ENCODE measurements at regions not wholly inside any gene's neighbourhood (a gene's known extent, or its start where the extent isn't known, plus 50 kb on each side); places are given as distances from the start of the nearest gene placed in this dataset.

DNA sequence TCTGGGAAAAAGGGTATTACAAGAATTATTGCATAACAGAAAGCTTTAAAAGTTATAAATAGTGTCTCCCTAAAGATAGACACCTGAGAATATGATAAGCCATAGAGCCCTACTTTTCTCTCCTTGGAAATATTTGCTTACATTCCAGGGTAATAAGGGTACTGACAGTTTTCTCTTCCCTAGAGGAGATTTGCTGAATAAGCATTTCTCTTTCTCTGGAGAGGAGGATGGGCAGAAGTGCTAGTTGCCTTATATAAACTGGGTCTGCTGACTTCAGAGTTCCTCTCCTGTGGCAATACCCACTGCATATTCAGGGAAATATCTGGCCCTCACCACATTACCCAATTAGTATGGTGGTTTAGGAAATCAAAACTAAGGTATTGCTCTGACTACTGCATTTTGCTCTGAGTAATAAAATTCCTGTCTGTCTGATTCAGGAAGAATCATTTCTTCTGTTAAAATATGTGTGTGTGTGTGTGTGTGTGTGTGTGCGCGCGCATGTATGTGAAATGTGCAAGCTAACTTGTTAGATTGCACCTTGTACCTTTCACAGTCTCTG, 1391.3 kb downstream of the DSC3 start:
- DNase-seq, result no peak
- TF ChIP-seq, protein P1, sequence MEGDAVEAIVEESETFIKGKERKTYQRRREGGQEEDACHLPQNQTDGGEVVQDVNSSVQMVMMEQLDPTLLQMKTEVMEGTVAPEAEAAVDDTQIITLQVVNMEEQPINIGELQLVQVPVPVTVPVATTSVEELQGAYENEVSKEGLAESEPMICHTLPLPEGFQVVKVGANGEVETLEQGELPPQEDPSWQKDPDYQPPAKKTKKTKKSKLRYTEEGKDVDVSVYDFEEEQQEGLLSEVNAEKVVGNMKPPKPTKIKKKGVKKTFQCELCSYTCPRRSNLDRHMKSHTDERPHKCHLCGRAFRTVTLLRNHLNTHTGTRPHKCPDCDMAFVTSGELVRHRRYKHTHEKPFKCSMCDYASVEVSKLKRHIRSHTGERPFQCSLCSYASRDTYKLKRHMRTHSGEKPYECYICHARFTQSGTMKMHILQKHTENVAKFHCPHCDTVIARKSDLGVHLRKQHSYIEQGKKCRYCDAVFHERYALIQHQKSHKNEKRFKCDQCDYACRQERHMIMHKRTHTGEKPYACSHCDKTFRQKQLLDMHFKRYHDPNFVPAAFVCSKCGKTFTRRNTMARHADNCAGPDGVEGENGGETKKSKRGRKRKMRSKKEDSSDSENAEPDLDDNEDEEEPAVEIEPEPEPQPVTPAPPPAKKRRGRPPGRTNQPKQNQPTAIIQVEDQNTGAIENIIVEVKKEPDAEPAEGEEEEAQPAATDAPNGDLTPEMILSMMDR (IDR thresholded peaks at IDR 0.05), result no peak
- Histone ChIP-seq H3K9me3 (no peaks in the 10 kb centered on the region), H3K27me3 (no peaks in the 10 kb centered on the region), H3K4me1 (no peaks in the 10 kb centered on the region), H3K4me3 (no peak overlapping the region), H3K36me3 (no peaks in the 10 kb centered on the region), H3K27ac (no peak overlapping the region)
- intact Hi-C loops (cut with DNase I; ENCODE audit: low total_unique reads), result no loop called here

DNA sequence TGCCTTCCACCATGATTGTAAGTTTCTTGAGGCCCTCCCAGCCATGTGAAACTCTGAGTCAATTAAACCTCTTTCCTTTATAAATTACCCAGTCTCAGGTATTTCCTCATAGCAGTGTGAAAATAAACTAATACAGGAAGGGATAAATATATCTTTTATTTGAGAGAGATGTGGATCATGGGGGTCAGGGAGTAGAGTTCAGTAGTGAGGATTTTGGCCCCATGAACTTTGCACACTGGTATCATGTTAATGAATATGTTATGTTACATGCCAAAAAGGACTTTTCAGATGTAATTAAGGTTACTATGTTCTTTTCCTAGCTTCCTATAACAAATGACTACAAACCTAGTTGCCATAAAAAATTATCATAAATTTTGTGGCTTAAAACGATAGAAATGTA, 1393.7 kb downstream of the DSC3 start:
- no peaks in the 10 kb centered on the region for H3K36me3 ChIP-seq
- no peaks in the 10 kb centered on the region for H3K4me1 ChIP-seq
- TF ChIP-seq, protein P1 (IDR thresholded peaks at IDR 0.05), result no peak
- intact Hi-C loops (cut with DNase I; ENCODE audit: low total_unique reads), result no loop called here
- H3K9me3 ChIP-seq, result no peaks in the 10 kb centered on the region
- H3K4me3 ChIP-seq, result no peak overlapping the region
- no peak for DNase-seq
- no peak overlapping the region for H3K27ac ChIP-seq
- no peaks in the 10 kb centered on the region for H3K27me3 ChIP-seq

DNA sequence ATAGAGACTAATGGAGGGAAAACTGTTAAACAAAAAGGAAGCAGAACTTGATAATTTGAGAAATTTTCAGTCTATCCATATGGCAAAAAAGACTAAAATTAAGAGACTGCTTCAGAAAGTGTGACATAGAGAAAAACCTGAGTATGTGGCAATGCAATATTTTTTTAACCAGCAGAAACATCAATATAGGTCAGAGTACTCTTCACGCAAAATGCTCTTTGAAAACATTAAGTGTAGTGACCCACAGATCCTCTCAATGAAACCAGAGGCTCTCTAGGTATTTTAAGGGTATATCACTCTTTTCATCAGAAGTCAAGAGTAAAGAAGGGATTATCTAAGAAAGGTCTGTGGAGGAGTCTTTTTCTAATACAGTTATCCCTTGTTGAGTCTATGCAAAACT, 1394.8 kb downstream of the DSC3 start:
- Histone ChIP-seq H3K27ac (no peak overlapping the region), H3K4me1 (no peaks in the 10 kb centered on the region), H3K36me3 (no peaks in the 10 kb centered on the region), H3K27me3 (no peaks in the 10 kb centered on the region), H3K9me3 (no peaks in the 10 kb centered on the region), H3K4me3 (no peak overlapping the region)
- intact Hi-C loops (cut with DNase I; ENCODE audit: low total_unique reads), result no loop called here
- TF ChIP-seq, protein P1 (IDR thresholded peaks at IDR 0.05), result no peak
- no peak for DNase-seq

DNA sequence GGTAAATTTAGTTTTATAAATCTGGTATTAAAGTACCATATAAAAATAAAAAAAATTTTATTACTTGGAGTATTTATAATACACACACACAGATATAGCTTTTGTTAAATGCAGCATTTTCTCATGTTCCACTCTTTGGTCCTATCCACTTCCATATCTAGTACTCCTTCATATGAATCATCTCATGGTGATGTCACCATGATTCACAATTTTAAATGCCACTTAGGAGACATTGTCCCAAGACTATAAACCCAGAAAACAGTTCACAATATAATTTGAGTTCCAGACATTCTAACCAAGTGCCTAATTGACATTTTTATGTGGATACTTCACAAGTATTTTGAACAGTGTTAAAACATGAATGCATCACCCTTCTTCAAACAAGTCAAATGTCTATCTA, 1398.3 kb downstream of the DSC3 start:
- H3K4me1 ChIP-seq, result no peaks in the 10 kb centered on the region
- intact Hi-C loops (cut with DNase I; ENCODE audit: low total_unique reads), result no loop called here
- H3K9me3 ChIP-seq, result no peaks in the 10 kb centered on the region
- TF ChIP-seq, protein P1 (IDR thresholded peaks at IDR 0.05), result no peak
- no peaks in the 10 kb centered on the region for H3K27me3 ChIP-seq
- no peak for DNase-seq
- no peak overlapping the region for H3K4me3 ChIP-seq
- no peaks in the 10 kb centered on the region for H3K36me3 ChIP-seq
- no peak overlapping the region for H3K27ac ChIP-seq

DNA sequence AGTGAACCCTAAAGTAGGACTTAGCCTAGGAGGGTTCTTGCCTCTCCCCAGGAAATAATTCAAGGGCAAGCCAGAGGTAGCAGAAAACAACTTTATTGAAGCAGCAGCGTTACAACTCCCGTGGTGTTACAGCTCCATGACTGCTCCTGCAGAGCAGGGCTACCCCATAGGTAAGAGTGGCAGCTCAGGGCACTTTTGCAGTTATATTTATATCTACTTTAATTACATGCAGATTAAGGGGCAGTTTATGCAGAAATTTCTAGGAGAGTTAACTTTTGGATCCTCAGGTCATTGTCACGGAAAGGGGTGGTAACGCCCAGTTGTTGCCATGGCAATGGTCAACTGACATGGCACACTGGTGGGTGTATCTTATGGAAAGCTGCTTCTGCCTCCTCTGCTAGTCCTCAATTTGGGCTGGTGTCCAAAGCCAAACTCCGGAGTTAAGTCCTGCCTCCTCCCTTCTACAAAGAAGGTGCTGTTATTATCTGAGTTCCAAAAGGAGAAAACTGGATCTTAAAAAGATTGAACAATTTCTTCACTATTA, 1413.0 kb downstream of the DSC3 start:
- Histone ChIP-seq H3K9me3 (no peaks in the 10 kb centered on the region), H3K27me3 (no peaks in the 10 kb centered on the region), H3K4me1 (no peaks in the 10 kb centered on the region), H3K36me3 (no peaks in the 10 kb centered on the region), H3K4me3 (no peak overlapping the region), H3K27ac (no peak overlapping the region)
- TF ChIP-seq, protein P1 (IDR thresholded peaks at IDR 0.05), result no peak
- intact Hi-C loops (cut with DNase I; ENCODE audit: low total_unique reads), result no loop called here
- no peak for DNase-seq

DNA sequence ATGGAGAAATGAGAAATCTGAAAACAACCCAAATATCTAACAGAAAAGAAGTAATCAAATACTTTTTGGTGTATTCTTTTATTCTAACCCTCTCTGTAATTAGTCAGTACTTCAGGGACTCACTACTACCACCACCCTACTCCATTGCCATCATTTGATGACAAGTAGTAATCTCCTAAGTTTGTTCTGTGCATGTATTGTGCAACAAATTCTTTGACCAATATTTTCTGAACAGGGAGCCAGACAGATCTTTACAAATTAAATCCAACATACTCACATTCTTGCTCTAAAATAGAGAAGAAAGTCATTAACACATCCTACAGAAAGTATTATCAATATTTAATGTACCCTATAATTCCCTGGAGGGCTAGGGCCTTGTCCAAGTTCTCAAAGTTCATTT, 1416.4 kb downstream of the DSC3 start:
- DNase-seq, result no peak
- intact Hi-C loops (cut with DNase I; ENCODE audit: low total_unique reads), result no loop called here

More for the DNA sequence above, 1416.4 kb downstream of the DSC3 start:
- H3K27me3 ChIP-seq, result no peaks in the 10 kb centered on the region
- H3K36me3 ChIP-seq, result no peaks in the 10 kb centered on the region
- no peak overlapping the region for H3K4me3 ChIP-seq
- TF ChIP-seq, protein P1 (IDR thresholded peaks at IDR 0.05), result no peak
- no peaks in the 10 kb centered on the region for H3K4me1 ChIP-seq
- no peaks in the 10 kb centered on the region for H3K9me3 ChIP-seq
- no peak overlapping the region for H3K27ac ChIP-seq

Measured in tibial artery (tissue), 4 donors.